Heart left ventricle (tissue), 16 donors: ENCODE measurements at regions not wholly inside any gene's neighbourhood (a gene's known extent, or its start where the extent isn't known, plus 50 kb on each side); places are given as distances from the start of the nearest gene placed in this dataset.

Source experiments
- ATAC-seq, 4 donors: fragments of 200-7000 bp; cut with Tn5 transposase; one replicate each; pipeline ENCODE4 v1.9.1; 2020 to 2022; ENCODE audit warnings: moderate library complexity in 4 of 4, mild to moderate bottlenecking in 3 of 4, moderate number of reproducible peaks in 1 of 4
- DNase-seq, 5 donors: peaks; one replicate each; pipeline ENCODE4 v3.0.0-alpha.2; 2020
- H3K27ac ChIP-seq, 12 donors: fragments of 200-600 bp; sonication (generic) in 4 of 12; one replicate each; pipeline versions ENCODE4 v1.5.0 to v1.8.0; 2016 to 2022; ENCODE audit warnings: mild to moderate bottlenecking in 2 of 12
- H3K27me3 ChIP-seq, 9 donors: fragments of 200-600 bp; sonication (generic) in 2 of 9; one replicate each; pipeline versions ENCODE4 v1.5.1 to v1.8.0; 2016 to 2022; ENCODE audit warnings: mild to moderate bottlenecking in 3 of 9
- H3K36me3 ChIP-seq, 9 donors: fragments of 200-600 bp; sonication (generic) in 2 of 9; one replicate each; pipeline versions ENCODE4 v1.5.0 to v1.8.0; 2018 to 2022; ENCODE audit warnings: mild to moderate bottlenecking in 2 of 9
- H3K4me1 ChIP-seq, 12 donors: fragments of 200-600 bp; sonication (generic) in 4 of 12; one replicate each; pipeline versions ENCODE4 v1.5.0 to v1.8.0; 2016 to 2022; ENCODE audit warnings: mild to moderate bottlenecking in 3 of 12
- H3K4me3 ChIP-seq, 12 donors: fragments of 200-600 bp; sonication (generic) in 4 of 12; one replicate each; pipeline versions ENCODE4 v1.5.0 to v1.8.0; 2017 to 2022; ENCODE audit warnings: mild to moderate bottlenecking in 9 of 12, moderate library complexity in 4 of 12
- H3K9me3 ChIP-seq, 12 donors: fragments of 200-600 bp; sonication (generic) in 4 of 12; one replicate each; pipeline versions ENCODE4 v1.5.0 to v1.8.0; 2016 to 2022; ENCODE audit warnings: mild to moderate bottlenecking in 1 of 12
- POLR2A ChIP-seq, 2 donors: fragments of 450-650 bp; IDR thresholded peaks; one replicate each; pipeline ENCODE4 v1.6.1; 2017; ENCODE audit warnings: antibody characterized with exemption in 2 of 2, mild to moderate bottlenecking in 2 of 2, moderate library complexity in 2 of 2
- WGBS, 4 donors: extraction: QIAGEN DNeasy Blood & Tissue Kit in 2 of 4; methylation state at CpG; one replicate each; pipeline versions ENCODE4 v1.1.5 to v1.1.7; 2013 to 2018; 5-methylcytosine and 5-hydroxymethylcytosine counted together
- intact Hi-C, 10 donors: fragments of 100-400 bp; cut with DNase I; formaldehyde crosslinking; loops; one replicate each; pipeline versions ENCODE4 v1.11.1 to v1.14.2; 2022
- TF ChIP-seq, protein P1 (sequence below), 12 donors: fragments of 200-600 bp; sonication (generic) in 4 of 12; IDR thresholded peaks; one replicate each; pipeline versions ENCODE4 v1.5.0 to v1.8.0; 2018 to 2022; ENCODE audit warnings: antibody characterized with exemption in 12 of 12, mild to moderate bottlenecking in 5 of 12
- donor health status: ischemic (EF 13 %, LVEDD 7.1; RV severe dilation, severe dysfunction).
- donor health status: healthy with polysubstance abuse.
- donor health status: DM: no; HTN: yes; CAD: no.
- donor health status: DM: no; HTN: no; CAD: no.
- donor health status: ischemic (EF 25% LVEDD 6.9; RV normal size, moderate dysfunction).
- donor health status: ischemic (EF 25% LVEDD 5.7; RV mildly dilated, moderate dysfunction).
- donor health status: healthy.
- donor health status: DM: yes; HTN: yes; CAD: no.
- donor health status: ischemic (EF 35%, LVEDD 5.7; RV mildly dilated, moderate dysfunction).
- donor health status: nonischemic (EF 11% LVEDD 7.7; RV severe dilation, severe dysfunction).
- donor health status: DM: yes; HTN: yes; CAD: no.
- donor health status: PGD.
- donor health status: ischemic (EF 29% LVEDD 5.4; RV normal size, mild dysfunction).
- donor health status: nonischemic (EF 23%, LVEDD 6.1; RV moderate dilation, normal function).

DNA sequence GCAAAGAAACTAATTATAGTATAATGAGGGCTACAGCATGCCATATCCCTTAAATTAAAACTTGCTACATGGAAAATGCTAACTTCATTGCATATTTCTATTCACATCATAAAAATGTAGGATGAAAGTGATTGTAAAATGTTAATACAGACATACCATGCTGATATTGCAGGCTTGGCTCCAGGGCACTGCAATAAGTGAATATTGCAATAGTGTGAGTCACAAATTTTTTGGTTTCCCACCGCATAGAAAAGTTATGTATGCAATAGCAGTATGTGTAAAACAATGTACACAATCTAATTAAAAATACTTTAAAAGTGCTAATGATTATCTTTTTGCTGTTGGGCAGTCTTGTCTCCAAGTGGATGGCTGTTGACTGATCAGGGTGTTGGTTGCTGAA, 162.1 kb downstream of the CD8B2 start:
- Histone ChIP-seq H3K36me3 (no peaks in the 10 kb centered on the region), H3K4me1 (no peaks in the 10 kb centered on the region), H3K27ac (no peak overlapping the region), H3K4me3 (no peak overlapping the region), H3K27me3 (no peaks in the 10 kb centered on the region), H3K9me3 (peaks cover 0 to 3% (median 0%) of the 10 kb centered on the region in 12 donors)
- intact Hi-C loops, result loop anchor here in 3 of 10 donors (10.0 kb wide), 3 partner anchors 1015 to 1535 kb away; no protein-coding TSS in a partner anchor
- DNase-seq (no peak), ATAC-seq (no peak)
- WGBS, 4 donors, result 92 to 98% (median 96%) methylated on average over 1 of the region's 1 CpG
- no peak for TF ChIP-seq POLR2A (IDR thresholded peaks at IDR 0.05)
- TF ChIP-seq, protein P1, sequence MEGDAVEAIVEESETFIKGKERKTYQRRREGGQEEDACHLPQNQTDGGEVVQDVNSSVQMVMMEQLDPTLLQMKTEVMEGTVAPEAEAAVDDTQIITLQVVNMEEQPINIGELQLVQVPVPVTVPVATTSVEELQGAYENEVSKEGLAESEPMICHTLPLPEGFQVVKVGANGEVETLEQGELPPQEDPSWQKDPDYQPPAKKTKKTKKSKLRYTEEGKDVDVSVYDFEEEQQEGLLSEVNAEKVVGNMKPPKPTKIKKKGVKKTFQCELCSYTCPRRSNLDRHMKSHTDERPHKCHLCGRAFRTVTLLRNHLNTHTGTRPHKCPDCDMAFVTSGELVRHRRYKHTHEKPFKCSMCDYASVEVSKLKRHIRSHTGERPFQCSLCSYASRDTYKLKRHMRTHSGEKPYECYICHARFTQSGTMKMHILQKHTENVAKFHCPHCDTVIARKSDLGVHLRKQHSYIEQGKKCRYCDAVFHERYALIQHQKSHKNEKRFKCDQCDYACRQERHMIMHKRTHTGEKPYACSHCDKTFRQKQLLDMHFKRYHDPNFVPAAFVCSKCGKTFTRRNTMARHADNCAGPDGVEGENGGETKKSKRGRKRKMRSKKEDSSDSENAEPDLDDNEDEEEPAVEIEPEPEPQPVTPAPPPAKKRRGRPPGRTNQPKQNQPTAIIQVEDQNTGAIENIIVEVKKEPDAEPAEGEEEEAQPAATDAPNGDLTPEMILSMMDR (IDR thresholded peaks at IDR 0.05), result no peak

DNA sequence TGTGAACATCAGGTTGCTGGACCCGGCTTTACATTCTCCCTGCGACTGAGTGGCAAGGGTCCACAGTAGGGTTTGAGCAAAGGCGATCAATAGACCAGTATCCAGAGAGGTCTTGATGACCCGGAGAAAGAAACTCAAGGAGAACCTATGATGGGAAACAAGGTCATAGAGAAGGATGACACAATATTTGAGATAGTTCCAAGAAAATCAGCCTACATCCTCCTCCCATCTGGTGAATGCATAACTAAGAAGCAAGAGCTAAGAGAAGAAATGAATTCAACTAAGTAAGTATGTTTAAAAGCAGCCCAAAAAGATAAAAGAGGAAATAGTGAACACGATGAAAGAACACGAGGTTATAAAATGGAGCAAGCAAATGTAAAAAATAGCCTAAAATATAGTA, 166.3 kb downstream of the CD8B2 start:
- intact Hi-C loops, result no loop called here
- Histone ChIP-seq H3K36me3 (no peaks in the 10 kb centered on the region), H3K27me3 (no peaks in the 10 kb centered on the region), H3K4me1 (no peaks in the 10 kb centered on the region), H3K4me3 (no peak overlapping the region), H3K27ac (no peak overlapping the region), H3K9me3 (peaks cover 0 to 21% (median 2%) of the 10 kb centered on the region in 12 donors)
- ATAC-seq, result no peak
- WGBS, 4 donors, result 69 to 75% (median 70%) methylated on average over 6 of the region's 6 CpGs
- no peak for DNase-seq
- TF ChIP-seq, protein P1 (IDR thresholded peaks at IDR 0.05), result no peak
- no peak for TF ChIP-seq POLR2A (IDR thresholded peaks at IDR 0.05)

DNA sequence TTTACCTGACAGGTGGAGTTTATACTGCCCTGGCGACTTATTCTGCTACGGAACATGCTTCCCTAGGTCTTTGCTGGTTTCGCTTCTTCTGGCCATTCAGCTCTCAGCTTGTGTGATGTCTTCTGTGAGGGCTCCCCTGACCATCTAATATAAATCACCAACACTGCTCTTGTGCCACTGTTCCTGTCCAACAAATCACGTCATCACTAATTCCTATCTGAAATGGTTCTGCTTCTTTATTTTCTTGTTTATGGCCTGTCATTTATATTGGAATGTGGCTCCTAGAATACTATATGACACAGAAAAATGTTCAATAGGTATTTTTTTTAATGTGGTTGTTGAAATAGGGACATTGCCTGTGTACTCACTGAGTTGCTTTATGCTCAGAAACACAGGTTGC, 171.5 kb downstream of the CD8B2 start:
- ATAC-seq (no peak), DNase-seq (no peak)
- Histone ChIP-seq H3K4me3 (no peak overlapping the region), H3K27me3 (no peaks in the 10 kb centered on the region), H3K36me3 (no peaks in the 10 kb centered on the region), H3K9me3 (peaks cover 0 to 21% (median 2%) of the 10 kb centered on the region in 12 donors), H3K4me1 (no peaks in the 10 kb centered on the region), H3K27ac (no peak overlapping the region)
- intact Hi-C loops, result no loop called here
- 86 to 92% (median 89%) methylated on average over 4 of the region's 4 CpGs for WGBS, 4 donors
- TF ChIP-seq, protein P1 (IDR thresholded peaks at IDR 0.05), result no peak
- TF ChIP-seq POLR2A (IDR thresholded peaks at IDR 0.05), result no peak

DNA sequence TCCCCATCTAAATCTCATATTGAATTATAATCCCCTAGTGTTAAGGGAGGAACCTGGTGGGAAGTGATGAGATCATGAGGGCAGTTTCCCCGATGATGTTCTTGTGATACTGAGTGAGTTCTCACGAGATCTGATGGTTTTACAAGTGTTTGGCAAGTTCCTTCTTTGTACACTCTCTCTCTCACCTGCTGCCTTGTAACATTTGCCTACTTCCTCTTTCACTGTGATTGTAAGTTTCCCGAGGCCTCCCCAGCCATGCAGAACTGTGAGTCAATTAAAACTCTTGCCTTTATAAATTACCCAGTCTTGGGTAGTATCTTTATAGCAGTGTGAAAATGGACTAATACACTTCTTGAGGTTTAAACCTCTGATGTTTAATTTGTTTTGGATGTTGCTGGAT, 177.5 kb downstream of the CD8B2 start:
- DNase-seq, result no peak
- Histone ChIP-seq H3K27ac (no peak overlapping the region), H3K9me3 (peaks cover 0 to under 1% (median 0%) of the 10 kb centered on the region in 12 donors), H3K36me3 (no peaks in the 10 kb centered on the region), H3K27me3 (no peaks in the 10 kb centered on the region), H3K4me3 (no peak overlapping the region), H3K4me1 (no peaks in the 10 kb centered on the region)
- ATAC-seq, result no peak
- WGBS, 4 donors, result 64 to 74% (median 70%) methylated on average over 3 of the region's 3 CpGs
- intact Hi-C loops, result no loop called here
- no peak for TF ChIP-seq POLR2A (IDR thresholded peaks at IDR 0.05)
- TF ChIP-seq, protein P1 (IDR thresholded peaks at IDR 0.05), result no peak
